Upper lobe of left lung (tissue), 4 donors: ENCODE measurements at regions not wholly inside any gene's neighbourhood (a gene's known extent, or its start where the extent isn't known, plus 50 kb on each side); places are given as distances from the start of the nearest gene placed in this dataset.
"Not testable (repeated sequence)": the region's sequence is repeated elsewhere in the genome, so short reads cannot be mapped to it uniquely, and the experiment has no call there.

ENCODE experiments used
- CTCF ChIP-seq, 6 experiments: fragments of 450-650 bp in 4 of 6; fragments of 200-600 bp in 2 of 6; sonication (generic) in 2 of 6; IDR thresholded peaks; one replicate each; pipeline ENCODE4 v1.5.1; 2016 to 2019; ENCODE audit warnings: antibody characterized with exemption in 6 of 6
- EP300 ChIP-seq, 4 donors: sonication (generic); formaldehyde crosslinking; IDR thresholded peaks; one replicate each; pipeline ENCODE4 v1.5.1; 2017; ENCODE audit warnings: antibody characterized with exemption in 4 of 4, control low read depth in 2 of 4
- POLR2A ChIP-seq, 4 donors: fragments of 450-650 bp; IDR thresholded peaks; one replicate each; pipeline ENCODE4 v1.5.1; 2016 to 2017; ENCODE audit warnings: antibody characterized with exemption in 4 of 4, mild to moderate bottlenecking in 2 of 4
- POLR2AphosphoS5 ChIP-seq, 2 donors: sonication (generic); formaldehyde crosslinking; IDR thresholded peaks; one replicate each; pipeline ENCODE4 v1.5.1; 2017; ENCODE audit warnings: antibody characterized with exemption in 2 of 2

- TF ChIP-seq POLR2A, CTCF, EP300, POLR2AphosphoS5 (IDR thresholded peaks at IDR 0.05): not testable (repeated sequence)
Observed at GRCh38 chr13:87976650-87977049, 305.5 kb downstream of the SLITRK5 start.
